Astrocyte of the cerebellum (primary cell): ENCODE measurements at regions not wholly inside any gene's neighbourhood (a gene's known extent, or its start where the extent isn't known, plus 50 kb on each side); places are given as distances from the start of the nearest gene placed in this dataset.
"Not testable (repeated sequence)": the region's sequence is repeated elsewhere in the genome, so short reads cannot be mapped to it uniquely, and the experiment has no call there.

ENCODE experiments used
- DNase-seq: peaks from one replicate; pipeline ENCODE4 v3.0.0-alpha.2; 2011; ENCODE audit warnings: low read depth
- H3K4me3 ChIP-seq: 2 replicates; pipeline ENCODE4 v1.5.1; 2011; ENCODE audit warnings: mild to moderate bottlenecking, low read depth, low read length, moderate library complexity
- in situ Hi-C: cut with HindIII; loops from 2 replicates; pipeline ENCODE4 v1.10.0; 2017; ENCODE audit warnings: low sequenced_read_pairs
- TF ChIP-seq, protein P1 (sequence below): IDR thresholded peaks from 2 replicates; pipeline ENCODE4 v1.5.1; 2012; ENCODE audit warnings: low read length, low read depth, moderate library complexity, mild to moderate bottlenecking; ENCODE audit errors: missing control alignments

DNA sequence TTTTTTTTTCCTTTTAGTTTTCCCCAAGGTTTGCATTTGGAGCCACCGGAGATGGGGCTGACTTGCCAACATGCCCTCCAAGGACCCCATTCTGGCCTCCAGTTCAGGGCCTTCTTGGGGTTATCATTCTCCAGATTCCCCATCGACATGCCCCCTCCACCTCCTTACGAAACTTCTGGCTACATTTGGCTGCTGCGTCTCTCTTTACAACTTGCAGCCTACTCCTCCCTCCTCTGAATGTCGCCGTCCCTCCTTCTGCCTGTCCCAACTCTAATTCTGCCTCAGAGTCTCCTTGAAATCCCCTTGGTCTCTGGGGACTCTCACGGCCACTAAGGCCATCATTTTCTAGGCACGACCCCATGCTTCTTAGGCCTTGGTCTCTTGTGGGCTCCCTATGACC, 72.2 kb upstream of the PODXL start:
- DNase-seq: no peak
- no peak overlapping the region for H3K4me3 ChIP-seq
- in situ Hi-C loops: no loop called here
- TF ChIP-seq, protein P1, sequence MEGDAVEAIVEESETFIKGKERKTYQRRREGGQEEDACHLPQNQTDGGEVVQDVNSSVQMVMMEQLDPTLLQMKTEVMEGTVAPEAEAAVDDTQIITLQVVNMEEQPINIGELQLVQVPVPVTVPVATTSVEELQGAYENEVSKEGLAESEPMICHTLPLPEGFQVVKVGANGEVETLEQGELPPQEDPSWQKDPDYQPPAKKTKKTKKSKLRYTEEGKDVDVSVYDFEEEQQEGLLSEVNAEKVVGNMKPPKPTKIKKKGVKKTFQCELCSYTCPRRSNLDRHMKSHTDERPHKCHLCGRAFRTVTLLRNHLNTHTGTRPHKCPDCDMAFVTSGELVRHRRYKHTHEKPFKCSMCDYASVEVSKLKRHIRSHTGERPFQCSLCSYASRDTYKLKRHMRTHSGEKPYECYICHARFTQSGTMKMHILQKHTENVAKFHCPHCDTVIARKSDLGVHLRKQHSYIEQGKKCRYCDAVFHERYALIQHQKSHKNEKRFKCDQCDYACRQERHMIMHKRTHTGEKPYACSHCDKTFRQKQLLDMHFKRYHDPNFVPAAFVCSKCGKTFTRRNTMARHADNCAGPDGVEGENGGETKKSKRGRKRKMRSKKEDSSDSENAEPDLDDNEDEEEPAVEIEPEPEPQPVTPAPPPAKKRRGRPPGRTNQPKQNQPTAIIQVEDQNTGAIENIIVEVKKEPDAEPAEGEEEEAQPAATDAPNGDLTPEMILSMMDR: no peak

DNA sequence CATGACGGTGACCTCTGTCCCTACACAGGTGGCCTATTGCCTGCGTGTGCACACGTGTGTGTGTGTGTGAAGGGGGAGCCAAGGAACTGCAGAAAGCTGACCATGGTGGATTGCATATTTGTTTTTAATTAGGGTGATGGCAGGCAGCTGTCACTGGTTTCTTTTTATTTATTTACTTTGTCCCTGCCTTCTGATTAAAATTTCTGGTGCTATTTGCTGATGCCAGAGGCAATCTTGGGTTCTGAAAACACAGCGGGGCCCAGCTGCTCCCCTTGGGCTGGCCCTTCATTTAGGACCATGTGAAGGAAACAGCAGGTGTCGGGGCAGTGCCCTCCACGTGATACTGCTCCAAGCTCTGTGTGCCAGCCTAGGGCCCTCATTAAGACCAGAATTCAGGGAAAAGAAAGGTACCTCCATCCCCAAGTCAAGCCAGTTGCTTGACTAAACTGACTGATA, 71.3 kb upstream of the PODXL start:
- in situ Hi-C loops: no loop called here
- TF ChIP-seq, protein P1: no peak
- no peak for DNase-seq
- no peak overlapping the region for H3K4me3 ChIP-seq

DNA sequence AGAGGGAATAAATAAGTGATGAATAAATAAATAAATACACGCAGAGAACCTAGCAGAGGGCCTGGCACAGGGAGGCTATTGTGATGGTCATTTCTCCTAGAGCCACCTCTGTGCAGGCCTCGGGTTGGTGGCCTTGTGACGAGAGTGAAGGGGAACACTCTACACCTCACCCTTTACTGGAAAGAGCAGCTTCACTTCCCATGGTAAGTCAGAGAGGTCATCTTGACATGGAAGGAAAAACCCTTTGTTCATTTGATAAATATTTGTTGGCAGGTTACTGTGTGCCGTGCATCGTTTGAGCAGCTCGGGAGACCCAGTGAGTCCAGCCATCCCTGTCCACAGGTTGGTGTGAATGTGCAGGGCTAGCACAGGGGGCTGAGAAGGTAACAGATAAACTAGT, 70.2 kb upstream of the PODXL start:
- TF ChIP-seq, protein P1: no peak
- DNase-seq: no peak
- in situ Hi-C loops: no loop called here

DNA sequence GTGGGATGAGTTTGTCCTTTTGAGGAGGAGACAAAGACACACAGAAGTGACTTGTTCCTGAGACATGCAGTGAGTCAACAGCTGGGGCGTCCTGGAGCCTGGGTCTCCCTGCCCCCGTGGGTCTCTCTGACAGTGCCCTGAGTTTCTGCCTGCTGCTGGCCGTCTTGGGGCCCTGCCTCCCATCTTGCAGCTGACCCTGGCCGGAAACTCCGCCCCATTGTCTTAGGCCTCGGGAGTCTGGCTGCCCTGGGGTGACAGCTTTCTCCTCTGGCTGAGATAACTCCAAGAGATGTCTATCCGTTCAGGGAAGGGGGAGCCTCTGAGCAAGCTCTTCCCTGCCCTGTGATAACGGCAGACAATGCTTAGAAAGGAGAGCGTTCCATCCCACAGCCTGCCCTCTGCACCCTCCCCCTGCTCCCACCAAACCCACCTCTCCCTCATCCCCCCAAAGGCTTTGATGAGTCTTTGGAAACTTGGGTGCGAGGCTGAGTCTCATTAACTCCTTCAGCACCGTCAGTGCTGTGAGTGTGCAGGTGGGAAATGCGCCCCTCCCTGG, 69.5 kb upstream of the PODXL start:
- DNase-seq: no peak
- TF ChIP-seq, protein P1: peak; percentile 2
- in situ Hi-C loops: no loop called here
- no peak overlapping the region for H3K4me3 ChIP-seq

More for the DNA sequence above, 70.2 kb upstream of the PODXL start:
- no peak overlapping the region for H3K4me3 ChIP-seq

DNA sequence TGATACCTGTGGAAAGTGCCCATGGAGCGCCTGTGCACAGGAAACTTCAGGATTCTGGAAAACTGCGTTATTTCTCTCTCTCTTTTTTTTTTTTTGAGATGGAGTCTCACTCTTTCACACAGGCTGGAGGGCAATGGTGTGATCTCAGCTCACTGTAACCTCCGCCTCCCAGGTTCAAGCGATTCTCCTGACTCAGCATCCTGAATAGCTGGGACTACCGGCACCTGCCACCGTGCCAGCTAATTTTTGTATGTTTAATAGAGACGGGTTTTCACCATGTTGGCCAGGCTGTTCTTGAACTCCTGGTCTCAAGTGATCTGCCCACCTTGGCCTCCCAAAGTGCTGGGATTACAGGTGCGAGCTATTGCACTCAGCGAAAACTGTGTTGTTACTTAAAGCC, 68.9 kb upstream of the PODXL start:
- DNase-seq, H3K4me3 ChIP-seq, in situ Hi-C loops: not testable (repeated sequence)

DNA sequence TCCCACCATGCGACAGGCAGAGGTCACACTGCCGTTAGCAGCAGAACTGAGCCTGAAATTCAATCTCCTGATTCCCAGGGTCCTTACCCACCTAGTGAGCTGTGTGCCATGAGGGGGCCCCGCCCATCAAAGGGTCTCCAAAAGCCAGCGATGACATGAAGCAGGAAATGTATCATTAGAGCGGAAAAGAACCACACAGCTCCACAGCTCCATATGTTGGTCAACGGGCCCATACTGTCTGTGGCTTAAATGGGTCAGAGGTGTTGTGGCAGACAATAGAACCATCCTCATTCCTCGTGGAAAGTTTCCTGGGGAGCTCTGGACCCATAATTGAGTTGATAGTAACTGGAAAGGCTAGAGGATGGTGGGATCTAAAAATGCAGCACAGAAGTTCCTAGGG, 68.1 kb upstream of the PODXL start:
- TF ChIP-seq, protein P1: no peak
- no peak for DNase-seq
- in situ Hi-C loops: no loop called here
- no peak overlapping the region for H3K4me3 ChIP-seq

DNA sequence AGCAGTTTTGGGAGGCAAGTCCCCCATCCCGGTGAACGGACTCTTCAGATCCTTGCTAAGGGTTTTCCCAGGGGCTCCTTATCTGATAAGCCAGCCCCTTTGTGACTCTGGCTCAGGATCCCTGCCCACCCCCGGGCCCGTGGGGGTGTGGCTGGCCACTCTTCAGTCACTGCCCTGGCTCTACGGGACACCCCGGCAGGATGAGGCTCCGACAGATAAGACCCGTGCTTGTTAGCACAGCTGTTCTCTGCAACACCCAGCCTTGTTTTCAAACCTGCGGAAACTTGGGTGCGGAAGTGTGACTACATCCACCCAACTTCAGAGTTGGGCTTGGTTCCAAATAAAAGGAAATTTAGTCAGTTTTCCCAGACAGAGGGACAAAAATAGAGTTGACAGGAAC, 66.7 kb upstream of the PODXL start:
- TF ChIP-seq, protein P1: no peak
- no peak overlapping the region for H3K4me3 ChIP-seq
- in situ Hi-C loops: no loop called here
- no peak for DNase-seq
